ENCODE measurements at regions not wholly inside any gene's neighbourhood (a gene's known extent, or its start where the extent isn't known, plus 50 kb on each side); places are given as distances from the start of the nearest gene placed in this dataset.

DNA sequence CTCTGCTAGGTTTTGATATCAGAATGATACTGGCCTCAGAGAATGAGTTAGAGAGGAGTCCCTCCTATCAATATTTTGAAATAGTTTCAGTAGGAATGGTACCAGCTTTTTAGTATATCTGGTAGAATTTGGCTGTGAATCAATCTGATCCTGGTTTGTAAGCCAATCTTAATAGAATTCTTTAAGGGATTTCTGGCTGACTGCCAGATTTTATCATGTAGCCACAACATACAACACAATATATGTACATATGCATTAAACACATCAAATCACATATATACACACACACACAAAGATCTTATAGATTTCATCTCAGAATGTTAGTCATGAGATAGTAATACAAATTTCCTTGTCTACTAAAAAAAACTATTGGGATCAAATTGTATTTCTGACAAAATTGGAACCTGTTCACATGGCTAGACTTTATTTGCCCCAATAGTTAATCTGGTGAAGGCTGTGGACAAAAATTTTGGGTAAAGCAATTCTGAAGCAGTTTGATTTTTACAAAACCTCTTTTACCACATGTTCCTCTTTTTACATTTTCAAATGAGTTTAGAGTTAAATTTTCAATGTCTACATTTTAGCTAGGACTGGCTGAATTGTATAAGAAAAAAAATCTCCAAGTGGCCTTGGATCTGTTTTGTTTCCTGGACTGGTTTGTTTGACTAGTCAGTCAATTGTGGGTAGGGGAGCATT, 151.7 kb downstream of the FASLG start:
- no peak for DNase-seq

DNA sequence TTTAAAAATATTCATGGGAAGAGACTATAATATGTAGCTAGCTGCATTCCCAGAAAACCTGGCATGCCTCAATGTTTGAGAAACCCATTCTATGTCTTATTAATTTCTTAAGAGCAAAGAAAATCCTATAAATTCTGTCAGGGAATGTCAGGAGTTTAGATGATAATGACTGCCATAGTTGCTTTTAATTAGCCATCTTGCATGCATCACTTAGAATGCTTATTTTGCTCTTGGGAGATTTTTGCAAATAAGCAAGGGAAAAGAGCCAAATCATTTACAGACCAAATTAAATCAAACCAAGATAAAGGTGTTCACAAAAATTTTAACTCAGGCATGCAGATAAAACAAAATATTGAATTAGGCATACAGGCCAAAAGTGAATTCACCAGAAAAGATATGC, 152.8 kb downstream of the FASLG start:
- no peak for DNase-seq

DNA sequence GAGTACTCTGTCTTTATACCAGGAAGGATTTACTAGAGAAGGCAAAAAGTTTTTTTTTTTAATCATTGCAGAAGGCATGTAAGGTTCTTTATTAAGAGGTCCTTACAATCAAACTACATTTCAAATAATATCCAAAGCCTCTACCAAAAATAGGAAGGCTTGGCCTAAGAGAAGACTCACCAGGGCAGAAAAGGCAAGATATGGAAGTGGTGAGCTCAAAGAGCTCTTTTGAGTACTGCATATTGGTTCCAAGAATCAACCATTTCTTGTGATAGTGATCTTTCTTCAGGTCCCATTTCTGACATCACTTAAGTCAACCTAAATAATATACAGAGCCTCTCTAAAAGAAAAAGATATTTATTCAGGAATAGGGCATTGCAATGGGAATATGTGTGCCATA, 153.2 kb downstream of the FASLG start:
- no peak for DNase-seq

DNA sequence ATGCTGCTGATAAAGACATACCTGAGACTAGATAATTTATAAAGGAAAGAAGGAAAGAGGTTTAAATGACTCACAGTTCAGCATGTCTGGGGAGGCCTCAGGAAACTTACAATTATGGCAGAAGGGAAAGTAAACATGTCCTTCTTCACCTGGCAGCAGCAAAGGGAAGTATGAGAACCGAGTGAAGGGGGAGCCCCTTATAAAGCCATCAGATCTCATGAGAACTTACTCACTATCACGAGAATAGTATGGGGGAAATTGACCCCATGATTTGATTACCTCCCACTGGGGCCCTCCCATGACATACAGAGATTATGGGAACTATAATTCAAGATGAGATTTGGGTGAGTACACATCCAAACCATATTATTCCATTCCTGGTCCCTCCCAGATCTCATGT, 154.4 kb downstream of the FASLG start:
- DNase-seq: no peak

DNA sequence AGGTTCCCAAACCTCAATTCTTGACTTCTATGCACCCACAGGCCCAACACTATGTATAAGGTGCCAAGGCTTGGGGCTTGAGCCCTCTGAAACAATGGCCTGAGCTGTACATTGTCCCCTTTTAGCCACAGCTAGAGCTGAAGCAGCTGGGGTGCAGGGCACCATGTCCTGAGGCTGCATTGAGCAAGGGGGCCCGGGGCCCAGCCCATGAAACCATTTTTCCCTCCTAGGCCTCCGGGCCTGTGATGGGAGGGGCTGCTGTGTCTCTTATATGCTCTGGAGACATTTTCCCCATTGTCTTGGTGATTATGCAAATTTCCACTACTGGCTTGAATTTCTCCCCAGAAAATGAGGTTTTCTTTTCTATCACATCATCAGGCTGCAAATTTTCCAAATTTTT, 155.5 kb downstream of the FASLG start:
- DNase-seq: no peak

DNA sequence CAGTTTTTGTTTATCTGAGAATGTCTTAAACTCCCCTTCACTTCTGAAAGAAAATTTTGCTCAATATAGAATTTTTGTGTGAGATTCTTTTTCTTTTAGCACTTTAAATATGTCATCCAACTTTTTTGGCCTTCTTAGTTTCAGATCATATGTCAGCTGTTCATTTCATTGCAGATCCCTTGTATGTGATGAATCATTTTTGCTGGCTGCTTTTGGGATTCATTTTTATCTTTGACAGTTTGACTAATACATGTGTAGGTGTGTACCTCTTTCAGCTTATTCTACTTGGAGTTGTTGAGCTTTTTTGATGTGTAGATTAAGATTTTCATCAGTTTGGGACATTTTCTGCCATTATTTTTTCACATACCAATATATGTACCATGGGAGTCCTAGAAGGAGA, 156.8 kb downstream of the FASLG start:
- no peak for DNase-seq

DNA sequence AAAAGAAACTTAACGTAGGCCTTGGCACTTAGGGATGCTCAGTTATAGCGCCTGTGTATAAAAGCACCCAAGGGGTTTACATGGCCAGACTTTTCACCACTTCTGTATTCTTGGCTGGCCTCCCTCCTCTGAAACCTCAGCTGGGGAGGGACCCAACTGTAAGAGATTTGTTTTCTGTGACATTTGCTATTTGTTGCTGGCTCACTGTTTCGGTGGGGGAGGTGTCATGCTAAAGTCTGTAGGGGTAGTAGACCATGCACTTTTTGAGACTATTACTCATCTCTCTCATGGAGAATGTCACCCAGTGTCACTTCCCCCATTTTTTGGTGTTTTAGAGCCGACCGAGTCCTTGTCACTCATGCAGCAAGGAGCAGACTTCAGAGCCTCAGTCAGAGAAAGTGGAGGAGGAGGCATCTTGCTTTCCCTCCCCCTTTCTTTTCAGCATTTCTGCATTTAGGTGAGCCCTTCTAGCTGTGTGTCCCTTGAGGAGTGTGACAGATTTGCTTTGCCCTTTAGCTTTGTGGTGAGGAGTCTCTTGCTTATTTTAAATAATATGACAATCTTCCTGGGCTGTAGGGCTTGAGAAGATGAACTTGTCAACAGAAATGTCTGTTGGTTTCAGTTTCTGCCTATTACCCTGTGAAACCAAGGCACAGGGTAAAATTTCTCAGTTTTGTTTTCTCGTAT, 160.1 kb downstream of the FASLG start:
- peak; percentile 81 for DNase-seq

DNA sequence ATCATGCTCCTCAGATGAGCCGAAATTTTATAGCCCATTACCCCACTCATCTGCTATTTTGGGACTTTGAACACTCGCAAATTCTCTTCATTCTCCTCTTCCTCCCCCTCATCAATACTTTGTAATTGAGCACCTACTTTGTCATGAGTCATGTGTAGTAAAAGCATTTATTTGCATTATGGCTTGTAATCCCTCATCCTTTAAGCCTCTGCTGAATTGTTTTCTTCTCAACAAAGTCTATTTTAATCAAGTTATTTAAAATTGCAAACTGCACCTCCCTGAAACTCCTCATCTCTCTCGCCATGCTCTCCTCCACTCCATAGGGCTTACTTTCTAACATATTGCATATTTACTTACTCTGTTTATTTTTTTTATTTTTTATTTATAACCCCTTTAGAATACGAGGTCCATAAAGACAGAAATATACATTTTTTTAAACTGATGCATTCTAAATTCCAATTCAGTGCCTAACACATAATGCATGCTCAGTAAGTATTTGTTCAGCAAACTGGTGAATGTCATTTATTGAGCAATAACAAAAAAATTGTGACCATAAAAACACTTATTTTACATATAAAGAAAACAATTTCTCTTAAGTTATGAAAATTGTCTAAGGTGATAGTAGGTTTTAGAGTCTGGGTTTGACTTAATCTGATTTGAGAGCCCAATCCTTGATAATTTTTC, 161.7 kb downstream of the FASLG start:
- DNase-seq: no peak

DNA sequence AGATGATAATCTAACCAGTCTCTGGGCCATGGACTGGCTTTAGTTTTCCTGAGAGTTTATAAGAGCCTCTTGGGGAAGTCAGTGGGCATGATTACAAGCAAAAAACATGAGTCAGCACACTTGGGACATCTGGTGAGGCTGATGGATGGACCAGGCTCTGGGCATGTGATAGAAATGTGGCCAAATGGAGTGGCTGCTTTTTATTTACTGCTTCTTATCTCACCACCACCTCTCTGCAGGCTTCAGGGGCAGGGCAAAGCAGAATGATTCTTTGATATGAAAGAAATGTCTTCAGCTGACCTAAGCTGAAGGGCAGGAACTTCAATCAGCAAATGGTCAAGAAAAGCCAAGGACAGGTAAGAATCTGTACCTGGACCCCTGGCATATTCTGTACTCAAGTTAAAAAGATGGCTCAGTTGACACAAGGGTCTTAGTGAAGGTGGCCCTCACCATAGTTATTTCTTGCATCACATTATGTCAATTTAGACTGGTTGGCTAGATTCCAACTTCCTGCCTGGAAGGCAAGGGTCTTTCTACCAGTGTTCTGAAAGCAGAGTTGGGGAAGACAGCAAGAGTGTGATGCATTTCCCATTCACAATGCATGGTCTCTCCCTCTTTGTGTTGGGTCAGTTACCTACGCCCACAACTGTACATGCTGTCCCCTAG, 162.8 kb downstream of the FASLG start:
- DNase-seq: no peak

DNA sequence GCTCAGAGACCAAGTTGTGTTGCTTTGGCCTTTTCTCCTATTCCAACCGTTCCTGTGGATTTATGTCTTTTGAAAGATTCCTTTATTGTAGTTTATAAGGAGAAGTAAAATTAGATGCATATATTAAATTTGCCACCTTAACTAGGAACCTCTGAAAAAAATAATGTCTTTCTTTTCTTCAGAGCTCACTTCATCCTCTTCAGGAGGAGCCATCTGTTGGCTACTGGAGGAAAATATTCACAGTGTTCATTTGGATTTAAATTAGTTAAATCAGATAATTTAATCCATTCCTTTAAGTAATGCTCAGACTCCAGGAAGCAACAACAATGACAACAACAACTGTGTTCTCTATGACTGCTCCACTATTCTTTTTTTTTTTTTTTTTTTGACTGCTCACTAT, 164.0 kb downstream of the FASLG start:
- no peak for DNase-seq

DNA sequence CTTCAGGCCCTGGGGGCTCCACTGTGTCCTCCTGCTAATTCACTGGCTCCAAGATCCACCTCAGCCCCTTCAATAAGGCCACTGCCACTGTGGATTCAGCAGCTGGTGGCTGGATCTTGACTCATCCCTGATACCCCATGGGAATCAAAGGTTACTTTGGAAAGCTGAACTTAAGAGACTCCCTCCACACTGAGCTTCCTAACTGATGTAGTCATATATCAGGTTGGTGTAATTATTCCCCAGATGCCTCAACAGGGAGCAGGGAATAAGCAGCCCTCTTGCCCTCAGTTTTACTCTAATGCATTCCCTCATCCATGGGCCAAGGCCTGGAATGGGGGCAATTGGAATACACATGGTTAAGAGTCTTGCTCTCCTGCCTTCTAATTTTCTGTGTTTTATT, 164.6 kb downstream of the FASLG start:
- DNase-seq: no peak

DNA sequence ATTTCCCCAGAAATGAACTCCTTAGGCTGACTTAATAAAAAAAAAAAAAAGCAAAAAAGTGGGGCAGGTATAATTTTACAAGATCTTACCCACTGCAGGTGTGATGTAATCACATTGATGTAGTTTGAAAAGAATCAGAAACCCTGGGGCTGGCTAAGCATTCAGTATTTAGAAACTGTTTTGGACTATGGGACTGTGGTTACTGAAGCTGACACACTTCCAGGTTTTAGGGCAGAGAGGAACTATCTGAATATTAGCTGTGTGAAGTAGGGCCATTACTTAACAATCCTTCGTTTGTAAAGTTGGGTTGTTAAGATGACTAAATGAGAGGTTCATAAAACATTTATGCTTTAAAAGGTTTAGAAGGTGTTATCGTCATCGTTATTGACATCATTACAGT, 165.3 kb downstream of the FASLG start:
- no peak for DNase-seq

DNA sequence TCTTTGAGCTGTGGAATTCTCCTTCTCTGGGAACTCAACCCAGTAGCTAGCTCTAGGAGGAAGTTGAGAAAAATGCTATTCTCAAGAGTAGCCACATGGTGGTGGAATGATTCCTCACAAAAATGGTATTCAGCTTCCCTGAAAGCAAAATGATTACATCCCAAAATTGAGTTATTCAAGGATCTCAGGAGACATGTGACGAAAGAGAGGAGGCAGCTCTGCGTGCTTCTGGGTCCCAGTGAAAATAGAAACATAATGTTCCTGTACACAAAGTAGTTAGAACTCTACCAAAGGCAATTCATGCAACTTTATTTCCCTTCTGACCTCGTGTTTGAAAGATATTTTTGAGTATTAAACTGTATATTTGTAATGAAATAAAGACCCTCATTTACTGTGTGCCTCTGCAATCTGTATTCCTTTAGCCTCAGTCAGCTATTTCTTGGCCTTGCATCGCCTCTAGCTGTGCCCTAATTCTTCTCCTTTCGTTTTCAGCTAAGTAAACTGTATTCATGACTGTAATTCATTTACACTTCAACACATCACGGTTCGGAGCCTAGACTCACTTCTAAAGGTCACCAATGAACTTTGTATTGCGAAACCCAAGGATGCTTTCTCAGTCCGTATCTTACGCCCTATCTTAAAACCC, 167.3 kb downstream of the FASLG start:
- DNase-seq: peak; percentile 16

DNA sequence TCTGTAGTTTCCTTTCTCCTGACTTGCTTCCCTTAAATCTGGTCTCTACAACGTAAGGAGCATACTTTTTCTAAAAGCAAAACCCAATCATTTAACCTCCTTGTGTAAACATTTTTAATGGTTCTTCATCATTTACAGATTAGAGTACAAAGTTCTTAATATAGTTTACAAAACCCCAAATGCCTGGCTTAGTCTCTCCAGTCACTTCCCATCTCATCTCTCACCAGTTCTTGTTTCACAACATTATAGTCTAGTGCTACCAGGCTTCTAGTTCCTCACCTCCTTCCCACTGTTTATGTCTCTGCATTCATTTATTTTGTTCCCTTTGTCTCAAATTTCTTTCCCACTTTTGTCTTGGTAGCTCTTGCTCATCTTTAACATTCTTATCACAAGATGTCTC, 168.4 kb downstream of the FASLG start:
- DNase-seq: no peak

DNA sequence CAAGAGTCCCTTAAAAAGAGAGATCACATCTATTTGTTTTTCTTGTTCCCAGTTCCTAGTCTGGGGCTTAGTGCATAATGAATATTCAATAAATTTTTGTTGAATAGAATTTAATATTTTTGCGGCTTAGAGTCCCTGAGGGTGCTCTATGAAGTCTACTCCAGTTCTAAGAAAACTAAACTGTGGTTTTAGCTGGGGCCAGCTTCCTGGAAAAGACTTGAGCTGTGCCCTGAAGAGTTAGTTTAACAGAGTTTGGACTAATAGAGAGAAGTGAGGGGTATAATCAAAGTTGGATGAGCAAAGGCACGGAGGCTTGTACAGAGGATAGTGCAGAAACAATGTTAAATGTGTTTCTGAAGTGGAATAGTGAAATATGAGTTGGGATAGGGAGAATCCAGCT, 168.9 kb downstream of the FASLG start:
- no peak for DNase-seq

DNA sequence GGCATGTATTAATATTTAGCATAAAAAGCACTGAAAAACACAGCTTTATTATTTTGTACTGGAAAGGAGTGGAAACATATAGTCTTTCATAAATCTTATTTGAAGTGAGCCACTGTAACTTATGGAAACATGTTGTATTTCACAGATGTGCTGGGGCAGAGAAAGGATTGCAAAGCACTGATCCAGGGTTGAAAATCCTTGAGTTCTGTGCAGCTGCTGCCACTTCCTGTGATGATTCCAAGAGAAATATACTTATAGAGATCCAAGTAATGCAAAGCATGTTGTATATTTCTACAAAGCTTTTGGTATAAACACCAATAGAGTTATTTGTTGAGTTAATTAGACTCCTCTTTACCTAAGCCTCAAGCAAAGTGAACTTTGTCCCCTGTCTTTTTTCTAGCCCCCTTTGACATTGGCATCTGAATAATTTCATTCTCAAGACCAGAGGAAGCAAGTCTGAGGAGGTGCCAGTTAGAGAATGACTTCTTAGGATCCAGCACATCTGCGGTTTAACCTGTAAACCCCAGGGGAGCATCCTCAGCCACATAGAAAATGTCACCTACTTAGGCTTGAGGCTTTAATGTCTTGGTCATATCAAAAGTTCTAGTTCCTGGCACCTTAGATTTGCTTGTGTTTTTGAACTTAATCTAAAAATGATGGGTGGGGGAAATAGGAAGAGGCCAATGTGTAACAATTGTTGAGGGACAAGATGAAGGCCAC, 173.3 kb downstream of the FASLG start:
- DNase-seq: peak; percentile 47

DNA sequence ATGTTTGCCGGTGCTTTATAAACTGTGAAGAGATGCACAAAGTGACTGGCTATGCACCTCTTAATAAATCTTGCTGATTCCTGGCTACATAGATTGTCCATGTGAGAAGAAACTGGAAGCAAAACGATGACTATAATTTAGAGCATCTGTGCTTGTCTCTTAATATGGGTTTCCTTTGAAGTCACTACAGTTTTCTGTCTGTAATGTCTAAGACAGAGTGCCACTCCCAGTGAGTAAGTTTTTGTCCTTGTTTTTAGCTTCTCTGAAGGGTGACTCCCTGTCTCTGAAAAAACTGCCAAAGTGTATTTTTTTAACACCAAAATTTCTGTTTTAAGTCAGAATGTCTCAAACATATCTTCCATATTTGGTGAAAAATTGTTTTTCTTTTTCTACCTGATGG, 175.1 kb downstream of the FASLG start:
- DNase-seq: no peak

DNA sequence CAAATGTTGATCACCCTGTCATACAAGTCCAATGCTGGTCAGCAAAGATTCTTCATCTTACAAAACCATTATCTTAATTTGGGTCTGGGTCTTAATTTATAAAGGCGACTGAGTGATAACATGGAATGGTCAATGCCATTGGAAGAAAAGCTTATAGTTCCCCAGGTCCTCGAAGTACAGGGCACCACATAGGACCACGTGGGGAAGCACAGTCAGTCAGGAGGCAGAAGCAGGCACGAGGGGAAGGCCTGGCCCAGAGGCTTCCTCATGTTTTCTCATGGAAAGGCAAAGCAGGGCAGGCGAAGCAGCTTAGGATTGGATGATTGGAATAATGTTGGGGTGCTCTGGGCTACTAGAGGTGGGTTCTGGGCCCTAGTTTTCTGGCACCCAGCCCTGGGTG, 175.7 kb downstream of the FASLG start:
- DNase-seq: no peak

DNA sequence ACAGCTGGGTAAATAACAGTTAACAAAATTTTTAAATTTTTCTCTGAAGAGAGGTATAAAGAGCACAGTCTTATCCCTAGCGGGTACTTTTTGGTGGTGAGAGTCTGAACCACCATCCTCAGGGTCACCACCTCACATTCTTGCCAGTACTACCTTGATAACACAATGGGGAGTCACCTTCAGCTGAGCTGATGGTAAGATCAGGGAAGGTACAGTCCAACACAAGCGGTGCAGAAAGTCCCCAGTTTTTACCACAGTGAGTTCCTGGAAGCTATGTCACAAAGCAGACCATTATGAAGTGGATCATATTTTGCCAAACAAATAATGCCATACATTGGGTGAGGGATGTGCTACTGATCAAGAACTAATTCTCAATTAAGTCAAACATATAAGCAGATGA, 176.9 kb downstream of the FASLG start:
- DNase-seq: no peak

DNA sequence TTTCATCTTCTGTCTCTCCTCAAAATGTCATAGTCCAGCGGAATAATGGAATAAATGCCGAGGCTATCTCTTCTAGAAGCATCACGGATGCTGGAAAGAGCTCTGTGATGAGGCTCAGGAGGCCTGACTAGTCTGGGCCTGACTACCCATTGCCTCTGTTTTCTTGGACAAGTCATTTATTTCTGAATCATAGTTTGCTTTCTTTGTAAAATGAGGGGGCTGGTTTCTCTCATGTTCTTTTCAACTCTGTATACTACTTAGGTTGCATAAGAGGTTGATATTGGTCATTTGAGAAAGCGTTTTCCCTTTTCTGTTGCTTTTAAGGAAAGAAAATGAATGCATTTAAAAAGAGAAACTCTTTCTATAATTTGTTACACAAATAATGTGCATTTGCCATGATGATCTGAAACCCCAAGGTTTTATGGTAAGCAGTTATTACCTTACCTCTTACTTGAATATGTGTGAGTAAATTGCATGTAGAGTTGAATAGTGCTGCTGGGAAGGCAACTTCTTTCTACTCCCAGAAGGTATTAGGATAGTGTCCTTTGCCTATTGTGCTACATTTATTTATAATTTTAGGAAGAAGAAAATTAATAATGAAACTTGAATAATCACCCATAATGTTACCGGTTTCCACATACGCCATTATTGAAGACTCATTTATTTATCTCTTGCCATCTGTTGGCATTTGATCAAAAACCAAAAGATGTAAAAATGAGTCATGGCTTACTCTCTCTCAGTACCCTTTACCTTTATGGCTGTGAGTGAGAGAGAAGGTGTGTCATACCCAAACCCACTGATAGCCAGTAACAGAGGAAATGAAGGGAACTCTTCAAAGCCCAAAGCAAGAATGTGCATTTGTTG, 179.1 kb downstream of the FASLG start:
- peak; percentile 90 for DNase-seq

DNA sequence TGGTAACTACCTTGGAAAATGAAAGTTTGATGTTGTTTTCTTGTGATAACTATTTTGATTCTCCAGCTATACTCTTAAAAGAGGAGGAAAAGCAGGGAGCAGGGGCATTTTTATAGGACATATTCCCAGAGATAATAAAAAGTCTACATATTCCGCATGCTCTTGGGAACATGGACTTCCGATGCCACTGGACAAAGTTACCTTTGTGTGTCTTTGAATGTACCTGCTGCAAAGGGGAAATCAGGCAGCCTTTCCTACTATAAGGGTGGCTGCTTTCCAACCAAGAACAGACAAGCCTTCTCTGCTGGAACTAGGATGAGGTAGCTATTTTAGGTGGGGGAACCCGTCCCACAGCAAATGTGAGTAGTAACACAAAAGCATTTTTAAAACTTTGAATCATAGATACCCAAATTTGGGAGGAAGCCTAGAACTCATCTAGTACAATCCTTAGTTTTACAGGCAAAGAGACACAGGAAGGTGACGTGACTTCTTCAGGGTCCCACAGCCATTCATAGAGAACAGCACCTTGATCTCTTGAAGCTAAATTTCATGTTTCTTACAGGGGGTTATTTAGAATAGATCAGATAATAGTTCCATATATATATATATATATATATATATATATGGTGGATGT, 179.9 kb downstream of the FASLG start:
- DNase-seq: no peak

Data from activated CD4-positive, alpha-beta T cell treated with anti-CD3 and anti-CD28 coated beads, Interleukin-2, amount 50 U/mL, for 16 hours (primary cell).